ENCODE measurements at regions not wholly inside any gene's neighbourhood (a gene's known extent, or its start where the extent isn't known, plus 50 kb on each side); places are given as distances from the start of the nearest gene placed in this dataset.

GRCh38 chr12:72105849-72106248, 166.3 kb upstream of the TRHDE start:
- H2BK12ac ChIP-seq (ENCODE audit: insufficient read length, low read depth, low read length): no peak overlapping the region
- no peak overlapping the region for H3K56ac ChIP-seq (ENCODE audit: insufficient read length, low read depth, low read length)
- no peaks in the 10 kb centered on the region for H3K23me2 ChIP-seq (ENCODE audit: insufficient read length, low read depth, low read length, poor library complexity, severe bottlenecking)
- no peaks in the 10 kb centered on the region for H3K79me2 ChIP-seq (ENCODE audit: insufficient read depth, low read length)
- no peaks in the 10 kb centered on the region for H3K27me3 ChIP-seq (ENCODE audit: insufficient read depth, low read length)
- no peak overlapping the region for H2AFZ ChIP-seq (ENCODE audit: low read length)
- H3K18ac ChIP-seq (ENCODE audit: insufficient read length, low read depth, low read length): no peak overlapping the region
- H4K20me1 ChIP-seq (ENCODE audit: control insufficient read depth, insufficient read depth, insufficient read length): no peaks in the 10 kb centered on the region
- peaks cover 21 to 40% of the 10 kb centered on the region in 2 experiments for H3K4me1 Mint-ChIP-seq
- no peaks in the 10 kb centered on the region for H3K79me1 ChIP-seq (ENCODE audit: insufficient read depth, low read depth, low read length, poor library complexity, severe bottlenecking)
- no peak overlapping the region for H2BK20ac ChIP-seq (ENCODE audit: low read depth, low read length, poor library complexity, severe bottlenecking)
- H4K8ac ChIP-seq (replicated peaks; ENCODE audit: insufficient read length, low read depth, low read length): no peak overlapping the region
- no peak overlapping the region for H2BK15ac ChIP-seq (ENCODE audit: low read depth, low read length)
- H3K4ac ChIP-seq (ENCODE audit: low read depth, low read length): no peak overlapping the region
- no peak overlapping the region for H2AK5ac ChIP-seq (ENCODE audit: insufficient read length, low read length)
- no peak overlapping the region for H2BK5ac ChIP-seq (ENCODE audit: insufficient read length, low read length)
- H3K27ac Mint-ChIP-seq: no peak overlapping the region
- no peak overlapping the region for H3K27ac ChIP-seq (ENCODE audit: insufficient read length, low read depth, low read length)
- no peak overlapping the region for H3K14ac ChIP-seq (ENCODE audit: insufficient read depth, low read length)
- H3K4me3 Mint-ChIP-seq: no peak overlapping the region
- no peak overlapping the region for H3T11ph ChIP-seq (ENCODE audit: low read length)
- TF ChIP-seq CTCF (conservative IDR thresholded peaks at IDR 0.05): no peak
- H3K4me2 ChIP-seq (ENCODE audit: insufficient read depth, insufficient read length, low read length): no peak overlapping the region
- no peak overlapping the region for H4K91ac ChIP-seq (ENCODE audit: insufficient read length, low read depth, low read length)
- DNase-seq: no peak
- H3K9ac ChIP-seq (ENCODE audit: extremely low read depth, insufficient read length, low read length): no peak overlapping the region
- H4K5ac ChIP-seq (ENCODE audit: insufficient read length, low read depth, low read length): no peak overlapping the region
- no peaks in the 10 kb centered on the region for H3K9me3 Mint-ChIP-seq
- no peak overlapping the region for H3K23ac ChIP-seq (ENCODE audit: insufficient read length, low read depth, low read length)
- no peaks in the 10 kb centered on the region for H3K27me3 Mint-ChIP-seq (ENCODE audit: low read depth)
- H3K4me1 ChIP-seq (ENCODE audit: insufficient read depth, low read length): peaks cover 10% of the 10 kb centered on the region; the same call in 1 of the 2 replicates
- H3K36me3 Mint-ChIP-seq (ENCODE audit: insufficient read depth in 1 of 3, low read depth in 3 of 3): no peaks in the 10 kb centered on the region
- no peaks in the 10 kb centered on the region for H3K9me3 ChIP-seq (ENCODE audit: control insufficient read depth, low read depth, low read length)
- no peak overlapping the region for H2BK120ac ChIP-seq (ENCODE audit: low read depth, low read length, poor library complexity, severe bottlenecking)

All from H9 (cell line).